IPS-11a (cell line): ENCODE measurements at regions not wholly inside any gene's neighbourhood (a gene's known extent, or its start where the extent isn't known, plus 50 kb on each side); places are given as distances from the start of the nearest gene placed in this dataset.
"Not testable (repeated sequence)": the region's sequence is repeated elsewhere in the genome, so short reads cannot be mapped to it uniquely, and the experiment has no call there.

Experiments
- H3K4me3 ChIP-seq: one replicate; pipeline ENCODE4 v1.5.1; 2013; ENCODE audit warnings: low read depth, low read length, control low read depth

GRCh38 chr16:29186306-29187220 lies 201.7 kb downstream of the LAT start:
- not testable (repeated sequence) for H3K4me3 ChIP-seq

DNA sequence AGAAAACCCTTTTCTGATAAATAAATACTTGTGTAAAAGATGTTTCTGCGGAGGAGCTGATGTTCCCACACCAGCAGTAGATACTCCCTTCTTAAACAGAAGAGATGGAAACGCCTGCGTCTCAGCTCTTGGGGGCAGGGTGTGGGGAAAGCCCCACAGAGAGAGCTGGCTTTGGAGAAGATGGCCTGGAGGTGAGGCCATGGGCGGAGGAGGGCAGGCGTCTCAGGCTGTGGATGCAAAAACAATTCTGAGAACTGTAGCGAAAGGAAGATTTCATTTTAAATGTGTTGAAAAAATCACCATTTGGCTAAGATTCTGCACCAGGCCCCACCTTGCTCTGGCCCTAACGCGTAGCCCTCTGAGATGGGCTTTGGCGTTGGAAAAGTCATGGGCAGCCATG lies 201.0 kb downstream of the LAT start:
- not testable (repeated sequence) for H3K4me3 ChIP-seq

GRCh38 chr16:29184738-29185438 lies 200.0 kb downstream of the LAT start:
- H3K4me3 ChIP-seq, result not testable (repeated sequence)

DNA sequence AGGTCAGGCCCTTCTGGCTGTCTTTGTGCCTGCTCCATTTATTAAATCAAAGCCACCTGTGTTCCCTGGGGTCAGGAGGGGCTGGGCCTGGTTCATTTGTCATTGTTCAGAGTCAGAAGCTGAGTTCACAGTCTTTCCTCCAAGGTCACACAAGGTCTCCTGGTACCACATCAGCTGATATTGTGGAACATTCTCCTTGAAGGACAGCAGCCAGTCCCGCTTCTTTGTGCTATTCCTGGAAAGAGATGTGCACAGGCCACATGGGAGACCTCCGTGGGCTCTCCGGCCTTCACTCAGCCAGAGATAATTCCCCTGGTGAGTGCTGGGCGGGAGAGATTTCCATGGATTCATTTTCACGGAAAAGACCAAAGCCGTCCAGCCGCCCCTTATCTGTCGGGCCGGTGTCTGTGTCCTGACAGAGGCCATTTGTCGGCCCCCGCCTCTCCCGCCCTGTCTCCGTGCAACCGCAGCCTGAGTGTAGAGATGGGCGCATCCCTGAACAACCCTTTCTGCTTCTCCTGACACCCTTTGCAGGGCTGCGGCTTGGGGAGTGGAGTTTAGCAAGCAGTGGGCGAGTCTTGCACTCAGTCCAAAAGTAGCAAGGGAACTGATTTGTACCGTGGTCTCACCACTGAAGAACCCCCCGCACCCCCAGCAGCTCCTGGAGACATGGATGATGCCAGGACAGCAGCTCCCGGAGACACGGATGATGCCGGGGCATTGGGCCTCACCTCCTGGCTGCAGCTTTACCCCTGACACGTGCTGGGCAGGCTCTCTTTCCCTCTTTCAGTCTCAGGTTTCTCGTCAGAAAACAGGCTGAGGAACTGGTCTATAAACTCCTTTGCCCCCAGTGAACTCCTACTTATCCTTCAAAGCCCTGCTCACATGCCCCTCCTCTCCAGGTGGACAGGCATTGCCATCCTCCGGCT lies 198.4 kb downstream of the LAT start:
- not testable (repeated sequence) for H3K4me3 ChIP-seq

GRCh38 chr16:29182501-29182900 lies 197.6 kb downstream of the LAT start:
- no peak overlapping the region for H3K4me3 ChIP-seq

- H3K4me3 ChIP-seq, result not testable (repeated sequence)
These were observed 197.1 kb downstream of the LAT start for GRCh38 chr16:29181921-29182411.

GRCh38 chr16:29181254-29181780 lies 196.5 kb downstream of the LAT start:
- not testable (repeated sequence) for H3K4me3 ChIP-seq

GRCh38 chr16:29180206-29180600 lies 195.4 kb downstream of the LAT start:
- not testable (repeated sequence) for H3K4me3 ChIP-seq

DNA sequence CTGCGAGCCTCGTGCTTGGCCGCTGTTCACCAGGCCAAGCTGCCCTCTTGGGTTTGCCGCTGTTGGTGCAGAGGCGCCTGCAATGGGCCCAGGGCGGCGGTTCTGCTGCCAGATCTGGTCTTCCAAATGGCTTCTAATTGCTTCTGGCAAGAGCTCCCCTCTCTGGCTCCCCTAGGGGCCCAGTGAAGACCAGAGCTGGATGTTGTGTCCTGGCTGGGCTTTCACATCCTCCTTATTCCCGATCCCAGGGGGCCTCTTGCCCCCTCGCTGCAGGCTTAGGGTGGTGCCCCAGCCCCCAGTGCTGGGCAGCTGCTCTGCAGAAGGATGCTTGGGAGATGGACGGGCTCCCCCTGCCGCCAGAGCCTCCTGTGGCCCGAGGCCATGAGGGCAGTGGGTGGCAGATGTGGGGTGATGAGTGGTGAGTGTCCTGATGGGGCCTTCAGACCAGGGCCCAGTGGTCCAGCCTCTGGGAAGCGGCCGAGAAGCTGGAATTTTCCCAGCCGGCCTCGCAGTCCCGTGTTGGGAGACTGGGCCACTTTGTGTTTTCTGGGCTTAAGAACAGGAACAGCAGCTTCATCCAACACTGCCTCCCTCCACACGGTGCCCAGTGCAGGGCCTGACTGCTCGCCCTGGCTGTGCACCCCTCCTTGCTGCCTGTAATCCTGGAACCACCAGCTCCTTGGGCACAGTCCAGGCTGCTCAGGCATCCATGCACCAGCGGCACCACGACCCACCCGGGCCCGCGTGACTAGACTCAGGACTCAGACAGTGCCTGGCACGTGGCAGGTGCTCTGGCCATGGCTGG lies 194.8 kb downstream of the LAT start:
- H3K4me3 ChIP-seq, result not testable (repeated sequence)

- H3K4me3 ChIP-seq, result not testable (repeated sequence)
These were observed 193.3 kb downstream of the LAT start for GRCh38 chr16:29177888-29178726.

DNA sequence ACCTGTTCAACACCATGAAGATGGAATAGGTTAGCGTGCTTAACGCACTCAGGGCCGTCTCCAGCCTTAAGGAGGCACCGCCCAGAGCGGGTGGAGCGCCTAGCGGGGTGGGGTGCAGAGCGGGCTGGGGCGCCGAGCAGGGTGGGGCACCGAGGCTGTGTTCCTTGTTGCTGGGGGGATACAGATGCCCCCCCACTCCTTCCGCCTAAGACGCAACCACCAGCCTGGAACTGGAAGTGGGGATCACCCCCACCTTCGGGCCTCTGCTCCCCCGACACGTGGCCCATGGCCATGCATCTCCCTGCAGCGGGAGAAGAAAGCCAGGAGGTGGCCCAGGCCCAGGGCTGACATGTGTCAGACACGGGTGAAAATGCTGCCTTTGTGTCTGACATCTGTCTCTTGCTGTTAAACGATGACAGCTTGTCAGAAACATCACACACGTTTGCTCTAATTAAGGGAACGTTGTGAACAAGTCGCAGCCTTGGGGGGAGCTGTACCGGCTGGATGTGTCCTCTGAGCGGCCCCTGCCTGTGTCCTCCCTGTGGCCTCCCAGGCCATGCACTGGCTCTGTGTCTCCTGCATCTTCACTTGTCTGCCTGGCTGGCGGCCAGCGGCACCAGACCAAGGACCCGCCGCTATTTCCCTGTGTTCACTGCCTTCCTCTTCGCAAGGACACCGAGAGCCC lies 192.5 kb downstream of the LAT start:
- H3K4me3 ChIP-seq, result not testable (repeated sequence)

DNA sequence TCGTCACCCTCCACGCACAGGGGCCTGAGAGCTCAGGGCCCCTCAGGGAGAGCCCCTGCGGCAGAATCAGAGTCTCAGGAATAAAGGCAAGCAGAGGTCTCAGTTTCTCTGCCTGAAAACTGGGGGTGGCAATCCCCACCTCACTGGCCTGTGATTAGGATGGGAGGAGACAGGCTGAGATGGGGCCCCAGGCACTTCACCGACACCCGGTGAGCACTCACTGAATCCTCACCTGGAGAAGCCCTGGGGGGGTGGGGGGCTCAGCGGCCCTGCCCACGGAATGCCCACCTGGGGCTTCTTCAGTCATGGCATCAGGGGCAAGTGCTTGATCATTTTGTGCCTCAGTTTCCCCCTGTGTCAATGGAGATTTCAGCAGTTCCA lies 192.0 kb downstream of the LAT start:
- not testable (repeated sequence) for H3K4me3 ChIP-seq

GRCh38 chr16:29176154-29176470 lies 191.3 kb downstream of the LAT start:
- not testable (repeated sequence) for H3K4me3 ChIP-seq

DNA sequence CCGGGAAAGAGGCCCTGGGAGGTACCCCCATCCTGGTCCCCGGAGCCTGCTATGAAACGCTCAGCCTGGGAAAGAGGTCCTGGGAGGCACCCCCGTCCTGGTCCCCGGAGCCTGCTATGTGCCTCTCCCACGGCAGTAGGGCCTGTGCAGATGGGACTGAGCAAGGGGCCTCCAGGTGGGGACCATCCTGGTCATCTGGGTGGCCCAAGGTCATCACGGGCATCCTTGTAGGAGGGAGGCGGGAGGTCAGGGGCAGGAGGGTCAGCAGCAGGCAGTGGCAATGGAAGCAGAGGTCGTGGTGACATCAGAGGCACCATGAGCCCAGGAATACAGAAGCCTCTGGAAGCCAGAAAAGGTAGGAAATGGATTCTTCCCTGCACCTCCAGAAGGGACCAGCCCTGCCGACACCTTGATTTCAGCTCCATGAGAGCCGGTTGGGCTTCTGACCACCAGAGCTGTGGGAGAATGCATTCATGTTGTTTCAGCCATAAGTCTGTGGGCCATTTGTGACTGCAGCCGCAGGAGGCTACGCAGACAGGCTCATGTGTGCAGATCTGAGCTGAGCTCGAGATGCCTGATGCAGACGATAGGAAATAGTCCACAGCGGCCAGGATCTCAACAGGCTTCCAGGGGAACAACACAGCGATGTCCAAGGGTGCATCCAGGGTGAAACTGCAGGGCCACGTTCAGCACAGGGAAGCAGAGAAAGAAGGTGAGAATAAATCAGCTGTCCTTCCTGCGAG lies 190.7 kb downstream of the LAT start:
- not testable (repeated sequence) for H3K4me3 ChIP-seq

DNA sequence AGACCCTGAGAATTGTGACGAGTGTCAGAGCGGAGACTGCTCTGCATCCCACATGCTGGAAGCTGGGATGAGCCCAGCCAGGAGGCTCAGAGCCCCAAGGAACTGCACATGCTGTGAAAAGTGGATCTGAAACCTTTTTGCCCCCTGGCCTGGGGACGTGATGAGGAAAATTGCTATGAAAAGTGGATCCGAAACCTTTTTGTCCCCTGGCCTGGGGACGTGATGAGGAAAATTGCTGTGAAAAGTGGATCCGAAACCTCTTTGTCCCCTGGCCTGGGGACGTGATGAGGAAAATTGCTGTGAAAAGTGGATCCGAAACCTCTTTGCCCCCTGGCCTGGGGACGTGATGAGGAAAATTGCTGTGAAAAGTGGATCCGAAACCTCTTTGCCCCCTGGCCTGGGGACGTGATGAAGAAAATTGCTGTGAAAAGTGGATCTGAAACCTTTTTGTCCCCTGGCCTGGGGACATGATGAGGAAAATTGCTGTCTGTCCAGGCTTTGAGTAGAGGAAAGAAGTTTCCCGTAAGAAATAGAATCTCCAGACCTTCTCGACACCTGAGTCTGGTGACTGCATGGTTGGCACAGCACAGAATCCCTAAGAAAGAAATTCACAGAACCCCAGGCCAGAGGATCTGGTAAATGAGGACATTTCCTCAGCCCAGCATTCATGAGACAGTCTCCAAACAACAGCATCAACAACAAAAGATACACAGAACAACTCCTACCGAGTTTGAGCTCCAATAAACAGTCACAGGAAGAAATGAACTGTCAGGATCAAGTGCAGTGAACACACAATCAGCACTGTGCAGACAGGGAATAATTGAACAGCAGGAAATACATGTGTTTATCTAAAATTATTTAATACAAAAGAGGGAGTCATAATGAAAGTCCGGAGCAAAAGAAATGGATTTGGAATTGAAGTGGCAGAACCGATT lies 188.8 kb downstream of the LAT start:
- H3K4me3 ChIP-seq, result not testable (repeated sequence)

DNA sequence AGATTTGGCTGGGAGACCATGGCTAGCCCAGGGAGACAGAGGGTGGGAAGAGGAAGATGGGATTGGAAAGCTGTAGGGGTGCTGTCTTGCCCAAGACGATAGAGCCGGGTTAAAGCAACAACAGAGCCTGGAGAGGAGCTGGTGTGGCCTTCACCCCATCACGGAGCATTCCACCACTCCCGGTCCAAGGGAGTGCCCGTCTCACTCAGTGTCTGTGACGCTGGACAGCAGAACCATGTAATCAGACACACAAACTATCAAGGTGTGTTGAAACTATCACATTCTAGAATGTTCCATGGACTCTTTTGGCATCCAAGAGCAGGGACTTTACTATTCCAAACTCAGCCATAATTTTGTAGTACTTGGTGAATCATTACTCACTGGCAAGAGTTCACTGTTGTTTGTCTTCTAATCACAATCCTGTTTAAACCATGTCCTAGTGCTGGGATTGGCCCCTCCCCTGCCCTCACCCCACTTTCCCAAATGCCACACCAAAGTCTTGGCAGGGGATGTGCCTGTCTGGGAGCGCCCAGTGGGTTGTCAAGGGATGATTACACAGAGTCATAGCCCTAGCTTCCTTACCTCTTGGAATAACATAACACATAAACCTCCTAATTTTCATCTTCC lies 187.4 kb downstream of the LAT start:
- not testable (repeated sequence) for H3K4me3 ChIP-seq
